DMS114 treated with DMSO at 0.1 percent for 48 hours (cell line): ENCODE measurements at regions not wholly inside any gene's neighbourhood (a gene's known extent, or its start where the extent isn't known, plus 50 kb on each side); places are given as distances from the start of the nearest gene placed in this dataset.
"Not testable (repeated sequence)": the region's sequence is repeated elsewhere in the genome, so short reads cannot be mapped to it uniquely, and the experiment has no call there.

Experiments
- DNase-seq: peaks from one replicate; lab custom pipeline; 2025; ENCODE audit not compliant: unreplicated experiment; lab: John Stamatoyannopoulos, UW

DNA sequence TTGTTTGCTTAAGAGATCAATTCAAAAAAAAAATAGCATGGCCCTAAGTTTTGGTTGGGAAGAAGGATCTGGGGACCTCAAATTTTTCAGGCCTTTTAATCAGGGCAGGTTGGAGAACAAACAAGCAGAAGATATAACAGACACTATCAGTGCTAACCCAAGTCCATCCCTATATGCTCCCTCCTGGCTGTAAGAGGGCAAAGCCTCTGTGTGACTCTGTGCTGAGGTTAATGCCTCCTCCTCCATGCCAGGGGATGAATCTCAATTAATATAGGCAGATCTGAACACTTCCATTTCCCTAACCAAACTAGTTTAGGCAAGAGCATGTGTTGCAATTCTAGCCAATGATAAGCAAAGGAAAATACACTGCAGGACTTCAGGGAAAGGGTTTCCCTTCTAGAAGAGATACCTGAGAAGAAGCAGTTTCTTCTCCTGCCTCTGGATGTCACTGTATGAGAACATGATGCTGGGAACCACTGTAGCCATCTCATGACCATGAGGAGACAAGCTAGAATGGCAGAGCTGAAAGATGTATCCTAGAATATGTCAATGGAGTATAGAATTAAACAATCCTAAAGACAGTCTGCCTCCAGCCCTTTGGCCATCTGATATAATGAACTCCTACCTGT, 76.0 kb downstream of the CHD9NB start:
- peak; percentile 11 for DNase-seq

DNA sequence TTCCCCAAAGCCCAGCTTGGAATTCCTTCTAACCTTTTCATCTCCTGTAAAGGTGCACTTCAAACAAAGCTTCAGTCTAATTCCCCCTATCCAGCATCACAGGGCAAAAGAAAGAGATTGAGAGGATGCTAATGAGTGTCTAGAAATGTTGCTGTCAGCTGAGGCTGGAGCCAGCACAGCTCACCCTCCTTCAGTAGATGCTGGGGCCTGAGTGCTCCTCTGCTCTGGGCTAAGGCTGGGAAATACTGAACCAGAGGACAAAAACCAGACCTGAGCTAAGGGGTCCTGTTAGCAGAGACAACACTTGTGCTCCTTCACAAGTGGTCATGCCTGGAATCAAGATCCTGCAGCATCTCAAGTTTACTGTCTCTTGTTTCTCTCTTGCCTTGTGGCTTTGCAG, 85.0 kb downstream of the CHD9NB start:
- DNase-seq: no peak

DNA sequence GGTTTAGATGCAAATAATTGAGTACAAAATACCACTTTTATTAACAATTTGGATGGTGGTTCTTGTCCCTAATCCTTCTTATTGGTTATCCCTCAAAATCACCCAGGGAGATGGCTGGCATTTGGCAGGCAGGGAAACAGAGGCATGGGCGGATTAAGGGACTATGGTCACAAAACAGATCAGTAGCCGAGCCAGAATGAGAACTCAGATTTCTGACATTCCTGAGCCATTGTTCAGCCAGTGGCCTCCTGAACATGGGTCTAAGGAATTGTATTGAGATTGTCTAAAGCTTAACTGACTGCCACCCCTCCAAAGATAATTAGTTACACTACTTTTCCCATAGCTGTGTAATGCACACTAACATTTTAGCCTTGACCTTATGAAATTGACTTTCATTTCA, 88.4 kb downstream of the CHD9NB start:
- DNase-seq: no peak

DNA sequence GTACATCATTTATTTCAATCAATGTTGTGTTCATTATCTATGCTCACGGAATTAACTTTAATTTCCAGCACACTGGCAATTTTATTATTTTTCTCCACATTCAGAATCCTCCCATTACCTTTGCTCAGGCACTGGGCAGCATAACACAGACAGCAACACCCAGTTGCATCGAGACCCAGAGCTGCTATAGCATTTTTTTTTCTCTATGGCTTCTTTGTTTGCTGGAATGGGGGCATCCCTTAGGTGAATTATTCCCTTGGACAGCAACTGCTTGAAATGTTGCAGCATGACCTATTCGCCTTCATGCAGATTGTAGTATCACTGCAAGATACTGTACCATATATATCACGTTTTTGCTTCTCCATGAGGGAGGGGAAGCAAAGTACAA, 88.8 kb downstream of the CHD9NB start:
- no peak for DNase-seq

DNA sequence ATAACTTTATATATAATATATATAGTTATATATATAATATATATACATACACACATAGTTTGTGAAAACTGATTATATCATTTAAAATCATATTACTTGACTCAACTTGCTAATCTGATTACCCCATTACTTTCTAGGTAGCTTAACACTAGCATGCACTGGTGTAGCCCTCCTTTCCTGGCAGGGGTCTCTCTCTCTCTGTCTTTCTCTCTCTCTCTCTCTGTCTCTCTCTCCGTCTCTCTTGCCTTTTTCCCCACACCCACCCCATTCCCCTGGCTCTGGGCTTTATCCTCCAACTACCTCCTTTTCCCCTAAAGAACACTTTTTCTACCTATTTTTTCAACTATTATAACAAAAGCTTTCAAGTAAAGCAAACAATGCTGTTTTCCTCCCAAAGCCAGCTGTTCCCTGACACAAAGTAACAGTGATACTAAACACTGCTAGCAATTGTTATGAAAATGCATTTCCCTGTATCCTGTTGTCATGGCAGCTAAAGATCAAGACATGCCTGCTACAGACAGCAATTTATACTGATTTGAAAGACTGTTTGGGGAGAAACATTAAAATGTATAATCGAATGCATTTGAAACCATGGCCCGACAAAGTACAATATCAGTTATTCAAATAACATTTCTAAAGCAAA, 89.4 kb downstream of the CHD9NB start:
- DNase-seq: no peak

DNA sequence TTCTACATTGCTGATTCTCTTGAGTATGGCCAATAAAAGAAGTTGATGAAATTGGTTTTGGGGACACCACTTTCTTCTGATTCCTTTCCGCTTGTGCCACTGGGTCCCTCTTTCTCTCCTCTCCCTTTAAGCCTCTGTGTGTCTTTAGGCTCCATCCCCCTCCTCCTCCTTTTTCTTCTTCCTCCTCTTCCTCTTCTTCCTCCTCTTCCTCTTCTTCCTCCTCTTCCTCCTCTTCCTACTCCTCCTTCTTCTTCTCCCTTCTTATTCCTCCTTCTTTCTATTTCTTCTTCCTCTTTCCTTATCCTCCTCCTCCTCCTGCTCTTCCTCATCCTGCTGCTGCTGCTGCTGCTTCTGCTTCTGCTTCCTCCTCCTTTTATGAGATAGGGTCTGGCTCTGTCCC, 93.7 kb downstream of the CHD9NB start:
- DNase-seq: no peak

DNA sequence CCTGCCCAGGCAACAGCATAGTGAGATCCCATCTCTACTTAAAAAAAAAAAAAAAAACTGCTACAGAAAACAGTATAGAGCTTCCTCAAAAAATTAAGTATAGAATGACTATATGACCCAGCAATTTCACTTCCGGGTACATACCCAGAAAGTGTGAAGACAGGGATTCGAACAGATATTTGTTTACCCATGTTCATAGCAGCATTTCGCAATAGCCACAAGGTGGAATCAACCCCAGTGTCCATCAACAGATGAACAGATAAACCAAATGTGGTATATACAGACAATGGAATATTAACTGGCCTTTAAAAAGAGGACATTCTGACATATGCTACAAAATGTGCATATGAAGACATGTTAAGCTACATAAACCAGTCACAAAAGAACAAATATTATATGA, 95.5 kb downstream of the CHD9NB start:
- DNase-seq: no peak

DNA sequence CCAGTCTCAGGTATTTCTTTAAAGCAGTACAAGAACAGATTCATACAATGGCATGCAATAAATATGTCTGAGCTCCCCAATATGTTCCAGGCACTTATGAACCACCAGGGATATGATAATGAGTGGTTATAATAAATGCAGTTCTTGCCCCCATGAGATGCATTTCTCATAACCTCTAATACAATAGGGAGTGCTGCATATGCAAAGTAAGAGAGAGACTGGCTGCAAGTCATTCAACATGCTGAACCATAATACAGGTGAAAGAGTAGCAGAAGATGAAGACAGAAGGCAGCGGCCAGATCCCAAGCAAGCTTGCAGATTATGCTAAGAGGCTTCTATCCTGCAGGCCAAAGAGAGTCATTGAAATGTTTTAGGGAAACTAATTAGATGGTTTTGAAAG, 96.7 kb downstream of the CHD9NB start:
- no peak for DNase-seq

DNA sequence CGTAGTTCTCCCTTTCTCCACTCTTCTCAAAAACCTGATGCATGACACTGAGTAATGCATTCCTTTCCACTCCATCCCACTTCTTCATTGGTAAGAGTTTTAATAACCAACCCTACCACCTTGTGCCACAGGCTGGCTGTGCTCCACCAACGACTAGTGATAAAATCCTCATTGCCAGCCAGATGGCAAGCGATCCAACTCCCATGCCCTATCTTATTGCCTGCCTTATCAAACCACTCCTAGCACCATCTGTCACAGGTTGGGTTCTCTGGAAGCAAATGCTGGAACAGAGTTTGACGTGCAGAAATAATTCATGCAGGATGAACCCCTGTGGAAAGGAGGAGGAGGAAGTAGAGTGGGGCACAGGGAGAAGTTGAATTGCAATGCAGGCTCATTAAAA, 99.5 kb downstream of the CHD9NB start:
- DNase-seq: no peak

DNA sequence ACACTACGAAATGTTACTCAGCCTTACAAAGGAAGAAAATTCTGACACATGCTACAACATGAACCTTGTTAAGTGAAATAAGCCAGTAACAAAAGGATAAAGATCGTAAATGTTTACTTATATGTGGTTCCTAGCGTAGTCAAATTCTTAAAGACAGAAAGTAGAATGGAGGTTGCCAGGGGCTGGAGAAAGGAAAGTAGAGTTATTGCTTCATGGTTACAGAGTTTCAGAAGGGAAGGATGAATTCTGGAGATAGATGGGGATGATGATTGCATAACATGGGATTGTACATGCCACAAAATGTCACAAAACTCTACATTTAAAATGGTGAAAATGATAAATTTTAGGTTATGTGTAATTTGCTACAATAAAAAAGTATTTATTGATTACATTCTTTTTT, 103.8 kb downstream of the CHD9NB start:
- DNase-seq: no peak

DNA sequence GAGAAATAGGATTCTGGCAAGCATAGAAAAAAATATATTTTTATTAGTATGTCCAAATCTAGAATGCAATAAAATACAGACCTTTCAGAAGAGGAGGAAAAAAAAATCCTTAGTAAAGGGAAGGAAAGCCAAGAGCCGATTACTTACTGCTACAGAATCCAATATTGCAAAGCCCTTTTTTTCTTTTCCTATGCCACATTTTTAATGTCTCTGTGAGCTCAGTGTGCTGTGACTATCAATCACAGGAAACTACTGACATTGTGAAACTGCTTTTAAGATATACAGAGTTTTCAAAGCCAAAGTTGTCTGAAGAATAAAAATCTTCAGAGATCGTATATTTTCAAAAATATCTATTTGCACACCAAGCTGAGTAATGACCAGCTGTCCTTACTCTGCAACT, 120.4 kb downstream of the CHD9NB start:
- DNase-seq: no peak

DNA sequence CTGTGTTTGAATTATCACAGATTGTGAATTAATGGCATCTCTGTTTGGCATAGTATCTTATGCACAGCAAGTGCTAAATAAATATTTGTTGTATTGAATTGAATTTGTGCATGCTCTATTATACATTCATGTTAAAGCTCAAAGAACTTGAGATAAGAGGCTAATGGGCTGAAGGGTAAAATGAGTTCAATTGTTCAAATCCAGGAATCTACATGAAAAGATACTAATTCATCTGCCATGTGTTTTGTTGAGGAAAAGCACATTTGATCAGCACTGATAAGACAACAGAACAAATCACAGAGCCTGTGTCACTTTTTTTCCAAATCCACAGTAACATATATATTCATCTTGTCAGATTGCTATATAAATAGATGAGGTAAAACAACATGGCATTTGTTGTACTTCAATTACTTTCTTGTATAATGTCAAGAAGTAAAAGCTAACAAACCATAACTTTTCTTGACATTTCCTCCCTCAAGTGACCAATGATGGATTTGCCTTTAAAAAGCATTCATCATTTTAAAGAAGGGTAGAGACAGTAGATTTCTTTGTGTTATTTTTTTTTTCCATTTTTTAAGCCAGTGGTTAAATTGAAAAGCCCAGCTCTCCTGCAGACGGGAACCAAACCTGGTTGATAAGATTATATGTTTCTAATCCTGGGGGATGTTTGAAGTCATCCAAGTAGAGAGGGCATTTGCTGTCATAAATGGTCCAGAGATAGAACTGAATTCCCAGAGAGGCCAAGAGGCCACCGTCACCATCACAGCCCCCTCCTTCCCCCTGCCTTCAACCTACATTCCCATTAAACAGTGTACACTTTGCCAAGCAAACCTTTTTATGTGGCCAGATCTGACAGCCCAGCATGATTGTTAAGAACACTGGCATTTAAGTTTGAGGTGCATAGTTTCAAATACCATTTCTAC, 123.0 kb downstream of the CHD9NB start:
- no peak for DNase-seq

DNA sequence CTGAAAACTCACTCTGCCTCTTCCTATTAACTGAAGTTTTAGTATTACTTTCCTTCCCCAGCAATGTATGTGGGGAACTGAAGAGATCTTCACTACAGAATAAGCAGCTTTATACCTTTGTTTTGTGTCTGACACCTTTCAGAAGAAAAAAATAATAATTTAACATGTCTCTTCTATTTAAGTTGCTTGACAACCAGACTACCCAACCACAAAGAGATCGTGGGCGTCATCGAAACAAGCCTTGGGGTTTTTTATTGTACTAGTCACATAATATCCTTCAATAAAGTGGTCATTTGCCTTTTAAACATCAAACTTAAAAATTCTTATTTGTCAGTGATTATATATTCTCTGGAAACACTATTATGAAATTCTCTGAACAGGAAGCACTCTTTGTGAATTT, 123.7 kb downstream of the CHD9NB start:
- no peak for DNase-seq

DNA sequence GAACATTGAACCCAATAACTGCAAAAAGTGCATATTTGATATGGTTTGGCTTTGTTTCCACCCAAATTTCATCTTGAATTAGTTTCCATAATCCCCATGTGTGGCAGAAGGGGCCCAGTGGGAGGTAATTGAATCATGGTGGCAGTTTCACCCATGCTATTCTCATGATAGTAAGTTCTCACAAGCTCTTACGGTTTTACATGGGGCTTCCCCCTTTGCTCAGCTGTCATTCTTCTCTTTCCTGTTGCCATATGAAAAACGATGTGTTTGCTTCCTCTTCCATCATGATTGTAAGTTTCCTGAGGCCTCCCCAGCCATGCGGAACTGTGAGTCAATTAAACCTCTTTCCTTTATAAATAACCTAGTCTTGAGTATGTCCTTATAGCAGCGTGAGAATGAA, 127.6 kb downstream of the CHD9NB start:
- no peak for DNase-seq

DNA sequence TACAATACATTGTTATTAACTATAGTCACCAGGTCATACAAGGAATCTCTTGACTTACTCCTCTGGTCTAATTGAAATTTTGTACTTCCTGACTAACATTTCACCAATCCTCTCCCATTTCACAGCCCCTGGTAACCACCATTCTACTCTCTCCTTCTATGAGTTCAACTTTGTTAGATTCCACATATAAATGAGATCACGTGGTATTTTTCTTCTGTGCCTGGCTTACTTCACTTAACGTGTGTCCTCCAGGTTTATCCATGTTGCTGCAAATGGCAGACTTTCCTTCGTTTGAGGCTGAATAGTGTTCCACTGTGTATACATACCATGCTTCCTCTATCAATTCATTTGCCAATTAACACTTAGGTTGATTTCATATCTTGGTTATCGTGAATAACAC, 128.5 kb downstream of the CHD9NB start:
- no peak for DNase-seq

DNA sequence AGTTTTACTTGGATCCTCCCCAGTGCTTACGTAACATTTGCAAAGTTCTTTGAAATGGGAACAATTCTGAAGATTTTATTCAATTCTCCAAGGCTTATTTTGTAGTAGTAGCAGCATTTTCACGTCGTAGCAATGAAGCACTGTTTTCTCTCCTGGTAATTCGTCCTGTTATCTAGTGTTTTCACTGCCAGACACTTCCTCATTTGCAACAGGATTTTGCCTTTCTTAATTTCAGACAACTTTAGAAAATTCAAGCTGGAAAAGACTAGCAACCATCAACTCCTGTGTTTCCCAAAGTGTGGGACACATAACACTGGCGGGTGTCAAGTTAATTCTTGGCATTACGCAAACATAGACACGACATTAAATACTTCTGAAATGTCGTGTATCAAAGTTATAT, 131.6 kb downstream of the CHD9NB start:
- DNase-seq: no peak

DNA sequence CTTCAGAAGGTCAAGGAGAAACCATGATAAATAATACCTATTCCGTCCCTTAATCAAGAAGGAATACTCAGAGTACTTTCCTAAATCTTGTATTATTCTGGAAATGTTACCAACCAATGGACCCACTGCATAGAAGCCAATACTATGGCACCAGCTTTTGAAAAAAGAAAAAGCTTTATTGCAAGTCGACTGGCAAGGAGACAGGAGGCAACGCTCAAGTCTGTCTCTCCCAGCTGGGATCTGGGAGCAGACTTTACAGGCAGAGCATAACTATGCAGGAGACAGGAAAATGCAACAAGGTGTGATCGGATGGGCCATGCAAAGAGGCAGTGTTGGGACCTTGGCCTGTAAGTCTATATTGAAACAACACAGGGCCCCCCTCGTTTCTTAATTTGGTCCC, 132.4 kb downstream of the CHD9NB start:
- no peak for DNase-seq

DNA sequence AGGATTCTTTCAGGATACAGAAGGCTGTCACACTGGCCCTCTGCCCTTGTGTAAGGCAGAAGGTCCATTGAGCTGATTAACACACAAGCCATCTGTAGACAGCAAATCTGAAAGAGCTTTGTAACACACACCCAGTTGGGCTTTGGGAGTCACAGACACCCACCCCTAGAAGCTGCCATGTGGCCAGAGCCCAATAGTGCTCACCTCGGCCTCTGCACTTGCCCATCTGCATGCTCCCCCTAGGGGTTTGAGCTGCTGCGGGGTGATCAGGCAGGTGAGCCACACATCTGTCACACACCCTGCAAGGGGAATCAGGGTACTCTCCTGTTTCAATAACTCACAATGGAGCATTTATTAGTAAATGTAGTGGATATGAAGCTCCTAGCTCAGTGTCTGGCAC, 138.3 kb downstream of the CHD9NB start:
- no peak for DNase-seq

DNA sequence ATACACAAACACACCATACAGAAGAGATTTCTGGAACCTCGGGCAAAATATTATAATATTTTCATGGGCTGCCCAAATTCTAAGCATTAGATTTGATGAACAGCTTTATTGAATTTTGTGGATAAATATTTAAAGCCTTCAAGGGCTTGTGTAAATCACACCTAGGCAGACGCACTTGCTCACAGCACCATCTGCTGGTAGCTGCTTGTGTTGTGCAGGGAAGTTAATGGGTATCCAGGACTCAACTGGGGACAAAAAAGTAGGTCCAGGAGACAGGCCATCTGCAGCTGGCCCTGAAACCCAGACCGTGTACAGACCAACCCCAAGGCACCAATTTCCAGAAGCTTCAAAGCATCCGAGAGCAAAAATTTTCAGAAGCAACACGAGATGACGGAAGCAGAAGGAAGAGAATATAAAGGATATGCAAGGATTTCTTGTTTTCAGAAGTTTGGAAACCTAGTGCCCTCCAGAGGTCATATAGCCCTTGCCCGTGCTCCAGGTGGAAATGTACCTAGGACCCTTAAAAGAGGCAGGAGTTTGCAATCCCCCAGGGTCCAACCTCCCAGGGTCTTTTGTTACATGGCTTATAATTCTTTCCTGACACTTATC, 140.0 kb downstream of the CHD9NB start:
- DNase-seq: peak; percentile 40

DNA sequence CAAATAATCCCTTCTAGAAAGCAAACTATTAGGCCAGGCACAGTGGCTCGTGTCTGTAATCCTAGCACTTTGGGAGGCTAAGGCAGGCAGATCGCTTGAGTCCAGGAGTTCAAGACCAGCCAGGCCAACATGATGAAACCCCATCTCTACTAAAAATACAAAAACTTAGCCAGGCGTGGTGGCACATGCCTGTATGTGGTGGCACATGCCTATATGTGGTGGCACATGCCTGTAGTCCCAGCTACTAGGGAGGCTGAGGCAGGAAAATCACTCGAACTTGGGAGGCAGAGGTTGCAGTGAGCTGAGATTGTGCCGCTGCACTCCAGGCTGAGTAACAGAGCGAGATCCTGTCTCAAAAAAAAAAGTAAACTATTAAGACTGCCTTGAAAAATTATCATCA, 144.6 kb downstream of the CHD9NB start:
- DNase-seq: not testable (repeated sequence)

DNA sequence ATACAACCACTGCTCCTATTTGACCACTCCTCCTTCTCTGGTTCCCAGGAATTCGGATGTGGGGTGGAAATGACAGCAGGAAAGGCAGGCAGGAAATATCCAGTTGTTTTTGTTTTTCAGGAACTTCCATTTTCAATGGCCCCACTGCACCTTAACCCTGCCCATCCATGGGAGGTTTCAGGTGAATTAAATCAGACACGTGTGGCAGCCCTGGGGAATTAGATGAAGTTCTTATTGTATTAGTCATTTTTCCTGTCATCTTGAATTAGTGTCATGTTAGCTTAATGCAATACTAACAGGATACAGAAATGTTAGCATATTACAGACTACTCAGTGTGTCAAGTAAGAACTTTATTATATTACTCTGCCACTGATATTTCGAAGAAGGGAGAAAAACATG, 146.4 kb downstream of the CHD9NB start:
- DNase-seq: no peak
